IMR-90 (cell line): ENCODE measurements at regions not wholly inside any gene's neighbourhood (a gene's known extent, or its start where the extent isn't known, plus 50 kb on each side); places are given as distances from the start of the nearest gene placed in this dataset.

Experiments used
- ATAC-seq: fragments of 200-7000 bp; cut with Tn5 transposase; 2 replicates; pipeline ENCODE4 v1.9.1; 2020; ENCODE audit warnings: low read depth, mild to moderate bottlenecking, moderate library complexity
- BruUV-seq: library from RNA; stranded (reverse); fragments of 400-500 nt; replicated peaks from 2 replicates; lab custom pipeline; 2021; lab: Mats Ljungman, UMichigan
- CTCF ChIA-PET: fragments of 300-600 bp; formaldehyde crosslinking; extraction: SDS; loops from one replicate; lab custom pipeline; 2021; ENCODE audit warnings: antibody characterized with exemption; lab: Yijun Ruan, JAX
- POLR2A ChIA-PET: fragments of 300-600 bp; sonication (Branson Sonifier 250); formaldehyde crosslinking; loops from one replicate; lab custom pipeline; 2022; ENCODE audit warnings: antibody characterized with exemption; ENCODE audit not compliant: unreplicated experiment; lab: Charles Lee
- DNase-seq: peaks from one replicate; pipeline ENCODE4 v3.0.0; 2013
- H2AFZ ChIP-seq: replicated peaks from 2 replicates; pipeline ENCODE3; 2013; ENCODE audit warnings: low read length, mild to moderate bottlenecking; ENCODE audit not compliant: poor library complexity
- H2AK5ac ChIP-seq: 2 replicates; pipeline ENCODE4 v1.6.1; 2013; ENCODE audit warnings: low read depth, low read length, inconsistent platforms
- H2AK9ac ChIP-seq: replicated peaks from 2 replicates; pipeline ENCODE3; 2013; ENCODE audit warnings: mild to moderate bottlenecking, low read depth, low read length, moderate library complexity; ENCODE audit not compliant: poor library complexity
- H2BK120ac ChIP-seq: 2 replicates; pipeline ENCODE4 v1.6.1; 2013; ENCODE audit warnings: low read depth, low read length, inconsistent platforms
- H2BK15ac ChIP-seq: 3 replicates; pipeline ENCODE4 v1.6.1; 2013; ENCODE audit warnings: low read depth, low read length, inconsistent platforms
- H2BK20ac ChIP-seq: 2 replicates; pipeline ENCODE4 v1.6.1; 2013; ENCODE audit warnings: low read depth, mild to moderate bottlenecking, inconsistent platforms, low read length, moderate library complexity
- H2BK5ac ChIP-seq: 2 replicates; pipeline ENCODE4 v1.6.1; 2013; ENCODE audit warnings: mild to moderate bottlenecking, low read depth, low read length, inconsistent platforms; ENCODE audit not compliant: poor library complexity, severe bottlenecking
- H3K14ac ChIP-seq: replicated peaks from 2 replicates; pipeline ENCODE4 v1.6.1; 2013; ENCODE audit warnings: low read depth, low read length, inconsistent platforms
- H3K18ac ChIP-seq: 2 replicates; pipeline ENCODE4 v1.6.1; 2013; ENCODE audit warnings: low read depth, low read length, control low read depth
- H3K23ac ChIP-seq: 2 replicates; pipeline ENCODE4 v1.6.1; 2013; ENCODE audit warnings: low read depth, low read length, inconsistent platforms
- H3K27ac ChIP-seq: 2 replicates; pipeline ENCODE4 v1.5.1; 2013; ENCODE audit warnings: mild to moderate bottlenecking, control low read depth, low read length; ENCODE audit not compliant: insufficient read depth
- H3K27me3 ChIP-seq: 2 replicates; pipeline ENCODE4 v1.6.1; 2013; ENCODE audit warnings: low read length; ENCODE audit not compliant: control insufficient read depth, insufficient read depth
- H3K36me3 ChIP-seq: 2 replicates; pipeline ENCODE4 v1.6.1; 2013; ENCODE audit warnings: low read length, mixed read lengths; ENCODE audit not compliant: control insufficient read depth, insufficient read depth
- H3K4ac ChIP-seq: 2 replicates; pipeline ENCODE4 v1.6.1; 2013; ENCODE audit warnings: low read depth, low read length, inconsistent platforms
- H3K4me1 ChIP-seq: 2 replicates; pipeline ENCODE4 v1.6.1; 2013; ENCODE audit warnings: low read length, mixed read lengths; ENCODE audit not compliant: control insufficient read depth, insufficient read depth
- H3K4me2 ChIP-seq: 2 replicates; pipeline ENCODE4 v1.6.1; 2013; ENCODE audit warnings: low read depth, mild to moderate bottlenecking, control low read depth, low read length, moderate library complexity
- H3K4me3 ChIP-seq: 2 replicates; pipeline ENCODE4 v1.5.1; 2013; ENCODE audit warnings: low read depth, mild to moderate bottlenecking, control low read depth, low read length, moderate library complexity; ENCODE audit not compliant: insufficient read depth
- H3K56ac ChIP-seq: 2 replicates; pipeline ENCODE4 v1.6.1; 2013; ENCODE audit warnings: low read length, inconsistent platforms; ENCODE audit not compliant: insufficient read depth; ENCODE audit errors: extremely low read depth
- H3K79me1 ChIP-seq, 2 experiments: 2 replicates each; pipeline ENCODE4 v1.6.1; 2013; ENCODE audit warnings: low read length in 2 of 2, inconsistent platforms in 1 of 2, low read depth in 1 of 2
- H3K9ac ChIP-seq: 2 replicates; pipeline ENCODE4 v1.6.1; 2013; ENCODE audit warnings: low read depth, low read length, control low read depth
- H3K9me1 ChIP-seq: 2 replicates; pipeline ENCODE4 v1.6.1; 2013; ENCODE audit warnings: low read length, inconsistent platforms; ENCODE audit not compliant: insufficient read depth
- H3K9me3 ChIP-seq: 2 replicates; pipeline ENCODE4 v1.6.1; 2013; ENCODE audit warnings: low read length; ENCODE audit not compliant: control insufficient read depth, insufficient read depth
- H4K20me1 ChIP-seq: 2 replicates; pipeline ENCODE4 v1.6.1; 2013; ENCODE audit warnings: low read length, inconsistent platforms; ENCODE audit not compliant: insufficient read depth
- H4K5ac ChIP-seq: 2 replicates; pipeline ENCODE4 v1.6.1; 2013; ENCODE audit warnings: mild to moderate bottlenecking, low read depth, low read length, control low read depth
- H4K8ac ChIP-seq, 2 experiments: 2 replicates each; pipeline ENCODE4 v1.6.1; 2013; ENCODE audit warnings: low read depth in 2 of 2, low read length in 2 of 2, control low read depth in 1 of 2, inconsistent platforms in 1 of 2
- H4K91ac ChIP-seq: 2 replicates; pipeline ENCODE4 v1.6.1; 2013; ENCODE audit warnings: low read depth, low read length, inconsistent platforms; ENCODE audit not compliant: insufficient read depth
- WGBS, 2 experiments: methylation state at CpG; one replicate each; pipeline versions ENCODE4 v1.1.5 to v1.1.7; 2013; ENCODE audit warnings: missing lambda C conversion rate in 2 of 2; ENCODE audit not compliant: insufficient read length in 1 of 2; ENCODE audit errors: extremely low coverage in 2 of 2; 5-methylcytosine and 5-hydroxymethylcytosine counted together
- dilution Hi-C: fragments of 300-500 bp; cut with HindIII; formaldehyde crosslinking; loops from one replicate; pipeline ENCODE4 v1.14.3; 2018; ENCODE audit warnings: low sequenced_read_pairs; ENCODE audit not compliant: unreplicated experiment
- in situ Hi-C: fragments of 300-500 bp; cut with MboI; formaldehyde crosslinking; loops from 3 replicates; pipeline ENCODE4 v1.14.3; 2019; ENCODE audit warnings: low sequenced_read_pairs, inconsistent platforms, mixed read lengths
- intact Hi-C: fragments of 100-400 bp; cut with micrococcal nuclease; formaldehyde crosslinking; loops from 2 replicates; pipeline ENCODE4 v1.10.0; 2022
- TF ChIP-seq, protein P1 (sequence below): fragments of 150-350 bp; IDR thresholded peaks from 2 replicates; pipeline ENCODE4 v1.6.1; 2017; ENCODE audit warnings: mild to moderate bottlenecking, antibody characterized with exemption, low read length, low read depth
- TF ChIP-seq, protein P2 (sequence below): fragments of 150-350 bp; IDR thresholded peaks from 2 replicates; pipeline ENCODE4 v1.6.1; 2016; ENCODE audit warnings: low read depth, mild to moderate bottlenecking, low read length, moderate library complexity, borderline replicate concordance

DNA sequence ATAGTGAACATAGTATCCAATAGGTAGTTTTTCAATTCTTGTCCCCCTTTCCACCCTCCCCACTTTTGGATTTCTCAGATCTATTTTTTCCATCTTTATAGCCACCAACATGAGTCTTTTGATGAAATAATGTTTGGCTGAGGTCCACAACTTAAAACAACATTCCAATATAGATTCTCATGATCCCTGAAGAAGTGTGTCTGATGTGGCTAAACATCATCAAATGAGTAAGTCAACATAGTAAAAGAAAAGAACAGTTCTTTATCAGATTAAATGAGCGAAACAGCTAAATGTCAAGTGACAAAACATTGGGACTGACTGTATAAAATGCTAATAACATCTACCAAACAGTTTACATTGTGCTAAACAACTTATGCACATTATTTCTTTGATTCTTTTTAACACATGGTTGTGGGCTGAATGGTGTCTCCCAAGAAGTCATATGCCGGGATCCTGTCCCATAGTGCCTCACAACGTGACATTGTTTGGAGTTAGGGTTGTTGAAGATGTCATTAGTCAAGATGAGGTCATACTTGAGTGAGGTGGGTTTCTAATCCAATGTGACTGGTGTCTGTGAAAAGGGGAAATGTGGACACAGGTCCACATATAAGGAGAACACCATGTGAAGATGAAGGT lies 453.6 kb downstream of the LTN1 start:
- Histone ChIP-seq H3K14ac (peak overlapping the region; percentile 60), H3K79me1 (no peaks in the 10 kb centered on the region; a peak in 1 of 4 replicates), H2BK5ac (peak overlapping the region; percentile 94), H3K9me3 (no peaks in the 10 kb centered on the region), H3K9ac (peak overlapping the region; percentile 12; the same call in 1 of the 2 replicates), H3K4ac (peak overlapping the region; percentile 91), H2BK20ac (peak overlapping the region; percentile 97), H3K9me1 (peaks cover 8% of the 10 kb centered on the region; the same call in 1 of the 2 replicates), H3K18ac (peak overlapping the region; percentile 100), H2AFZ (no peak overlapping the region), H2BK15ac (peak overlapping the region; percentile 53), H3K27ac (peak overlapping the region; percentile 97), H4K91ac (peak overlapping the region; percentile 99), H2BK120ac (peak overlapping the region; percentile 91), H3K4me3 (no peak overlapping the region), H3K4me2 (peak overlapping the region; percentile 27; the same call in 1 of the 2 replicates), H3K36me3 (no peaks in the 10 kb centered on the region; the same call in 1 of the 2 replicates), H2AK5ac (peak overlapping the region; percentile 98), H2AK9ac (peak overlapping the region; percentile 74), H4K5ac (peak overlapping the region; percentile 94), H3K23ac (peak overlapping the region; percentile 74), H4K8ac (peak overlapping the region; percentile 99), H3K4me1 (peaks cover 17% of the 10 kb centered on the region), H4K20me1 (no peaks in the 10 kb centered on the region), H3K56ac (peak overlapping the region; percentile 78), H3K27me3 (no peaks in the 10 kb centered on the region)
- ChIA-PET CTCF (no interaction called here), POLR2A (no interaction called here)
- dilution Hi-C loops, result no loop called here
- TF ChIP-seq, protein P1, sequence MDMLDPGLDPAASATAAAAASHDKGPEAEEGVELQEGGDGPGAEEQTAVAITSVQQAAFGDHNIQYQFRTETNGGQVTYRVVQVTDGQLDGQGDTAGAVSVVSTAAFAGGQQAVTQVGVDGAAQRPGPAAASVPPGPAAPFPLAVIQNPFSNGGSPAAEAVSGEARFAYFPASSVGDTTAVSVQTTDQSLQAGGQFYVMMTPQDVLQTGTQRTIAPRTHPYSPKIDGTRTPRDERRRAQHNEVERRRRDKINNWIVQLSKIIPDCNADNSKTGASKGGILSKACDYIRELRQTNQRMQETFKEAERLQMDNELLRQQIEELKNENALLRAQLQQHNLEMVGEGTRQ, result 0 out of 2 replicates have a peak, but pooled peaks have one; percentile 13
- TF ChIP-seq, protein P2, sequence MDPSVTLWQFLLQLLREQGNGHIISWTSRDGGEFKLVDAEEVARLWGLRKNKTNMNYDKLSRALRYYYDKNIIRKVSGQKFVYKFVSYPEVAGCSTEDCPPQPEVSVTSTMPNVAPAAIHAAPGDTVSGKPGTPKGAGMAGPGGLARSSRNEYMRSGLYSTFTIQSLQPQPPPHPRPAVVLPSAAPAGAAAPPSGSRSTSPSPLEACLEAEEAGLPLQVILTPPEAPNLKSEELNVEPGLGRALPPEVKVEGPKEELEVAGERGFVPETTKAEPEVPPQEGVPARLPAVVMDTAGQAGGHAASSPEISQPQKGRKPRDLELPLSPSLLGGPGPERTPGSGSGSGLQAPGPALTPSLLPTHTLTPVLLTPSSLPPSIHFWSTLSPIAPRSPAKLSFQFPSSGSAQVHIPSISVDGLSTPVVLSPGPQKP, result no peak
- peak; percentile 96 for DNase-seq
- TSS peak; percentile 7 for BruUV-seq
- 0% methylated on average over 2 of the region's 3 CpGs; no CpG with 5 or more reads in 1 of the 2 experiments for WGBS, 2 experiments
- peak; percentile 44 for ATAC-seq
- in situ Hi-C loops, result no loop called here
- intact Hi-C loops, result loop anchor here (2.0 to 5.0 kb wide), 2 partner anchors 204 to 1692 kb away; partner anchors contain the start of gene ADAMTS1
